NCI-H82 treated with DMSO at 0.1 percent for 48 hours (cell line): ENCODE measurements at regions not wholly inside any gene's neighbourhood (a gene's known extent, or its start where the extent isn't known, plus 50 kb on each side); places are given as distances from the start of the nearest gene placed in this dataset.

Experiments
- DNase-seq: peaks from one replicate; lab custom pipeline; 2025; ENCODE audit not compliant: unreplicated experiment; lab: John Stamatoyannopoulos, UW

DNA sequence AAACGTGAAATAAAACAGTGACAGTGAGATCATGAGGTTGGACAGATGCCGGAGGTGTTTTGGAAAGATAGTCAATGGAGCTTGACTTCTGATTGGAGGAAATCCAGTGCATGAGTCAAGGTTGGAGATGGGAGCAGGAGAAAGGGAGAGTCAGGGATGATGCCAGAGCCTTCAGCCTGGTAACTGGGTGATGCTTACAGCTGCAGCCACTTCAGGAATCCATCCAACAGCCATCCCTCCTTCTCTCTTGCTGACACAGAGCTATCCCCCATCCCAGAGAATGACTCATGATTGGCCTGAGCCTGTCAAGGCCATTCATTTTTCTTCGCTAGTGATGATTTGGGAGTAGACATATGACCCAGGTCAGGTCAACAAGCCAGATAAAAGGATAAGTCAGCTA lies 112.8 kb downstream of the SAMD5 start:
- DNase-seq: no peak

GRCh38 chr6:147621961-147622360 lies 113.5 kb downstream of the SAMD5 start:
- no peak for DNase-seq

DNA sequence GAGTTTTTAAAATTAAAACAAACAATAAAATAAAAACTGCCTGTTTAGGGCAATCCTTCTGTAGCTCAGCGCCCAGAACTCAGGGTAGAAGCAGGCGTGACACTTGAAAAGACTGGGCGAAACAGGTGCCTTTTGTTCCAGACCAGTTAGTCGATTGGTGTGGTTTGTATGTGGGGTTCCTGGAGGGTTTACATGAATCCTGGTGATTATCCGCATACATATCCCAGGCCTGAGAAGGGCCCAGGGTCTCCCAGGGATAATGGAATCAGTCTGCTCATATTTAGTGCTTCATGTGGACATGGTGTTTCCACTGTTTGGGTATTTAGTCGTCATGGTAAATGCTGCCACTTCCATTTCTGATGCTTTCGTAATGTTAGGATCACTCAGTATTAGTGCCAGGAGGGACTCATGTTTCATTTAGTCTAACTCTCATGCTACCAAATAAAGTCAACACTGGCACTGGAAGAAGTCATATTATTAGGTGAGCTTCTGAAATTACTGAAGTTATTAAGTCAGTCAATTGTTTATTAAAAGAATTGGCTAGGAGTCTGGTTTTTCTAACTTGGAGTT lies 116.5 kb downstream of the SAMD5 start:
- DNase-seq: no peak

DNA sequence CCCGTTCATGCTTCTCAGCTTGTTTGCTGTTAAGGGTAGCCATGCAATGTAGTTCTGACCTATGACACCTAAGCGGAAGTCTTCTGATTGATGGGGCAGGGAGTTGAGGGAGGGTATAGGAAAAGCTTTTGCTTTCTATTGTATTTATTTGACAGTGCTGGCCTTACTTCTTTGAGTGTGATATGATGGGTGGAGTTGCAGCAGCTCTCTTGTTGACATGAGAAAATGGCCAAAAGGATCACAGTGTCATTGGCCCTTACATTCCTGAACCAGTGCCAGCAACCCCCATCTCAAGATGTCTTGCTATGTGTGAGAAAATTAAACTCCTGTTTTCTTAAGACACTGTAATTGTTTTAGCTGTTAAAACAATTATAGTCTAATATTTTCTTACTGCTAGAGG lies 117.5 kb downstream of the SAMD5 start:
- DNase-seq: no peak

DNA sequence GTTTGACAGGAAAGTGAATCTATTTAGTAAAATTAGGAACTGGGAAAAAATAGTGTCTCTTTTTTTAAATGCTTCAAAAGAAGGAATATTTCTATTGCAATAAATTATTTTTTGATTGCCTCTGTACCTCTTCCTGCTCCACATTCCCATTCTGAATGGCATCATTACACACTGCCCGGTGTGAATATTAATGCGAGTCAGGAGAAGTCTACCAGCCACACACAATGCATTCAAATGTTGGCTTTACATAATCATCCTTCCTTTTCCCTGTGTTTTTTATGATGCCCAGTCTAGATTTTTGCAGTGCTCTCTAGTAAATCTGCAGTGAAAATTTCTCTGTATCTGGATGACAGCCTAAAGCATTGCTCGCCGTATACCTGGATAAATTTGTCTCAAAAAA lies 118.9 kb downstream of the SAMD5 start:
- no peak for DNase-seq

DNA sequence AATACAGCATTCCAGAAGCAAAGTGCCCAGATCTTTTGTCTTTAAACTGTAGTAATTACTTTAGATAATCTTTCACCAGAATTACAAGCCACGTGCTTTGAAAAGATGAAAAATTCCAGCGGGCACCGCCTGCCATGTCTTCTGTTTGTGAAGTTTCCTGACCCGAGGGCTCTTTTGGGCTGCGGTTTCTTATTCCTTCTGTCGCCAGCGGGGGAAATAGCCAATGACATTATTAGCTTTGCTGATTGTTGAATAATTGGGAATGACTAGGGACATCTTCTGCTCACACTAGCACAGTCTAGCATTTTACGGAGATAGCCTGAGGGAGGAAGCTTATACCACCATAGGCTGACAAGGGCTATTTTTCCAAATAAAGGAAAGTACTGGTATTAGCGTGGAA lies 124.7 kb downstream of the SAMD5 start:
- no peak for DNase-seq

GRCh38 chr6:147637620-147638195 lies 129.2 kb downstream of the SAMD5 start:
- no peak for DNase-seq

DNA sequence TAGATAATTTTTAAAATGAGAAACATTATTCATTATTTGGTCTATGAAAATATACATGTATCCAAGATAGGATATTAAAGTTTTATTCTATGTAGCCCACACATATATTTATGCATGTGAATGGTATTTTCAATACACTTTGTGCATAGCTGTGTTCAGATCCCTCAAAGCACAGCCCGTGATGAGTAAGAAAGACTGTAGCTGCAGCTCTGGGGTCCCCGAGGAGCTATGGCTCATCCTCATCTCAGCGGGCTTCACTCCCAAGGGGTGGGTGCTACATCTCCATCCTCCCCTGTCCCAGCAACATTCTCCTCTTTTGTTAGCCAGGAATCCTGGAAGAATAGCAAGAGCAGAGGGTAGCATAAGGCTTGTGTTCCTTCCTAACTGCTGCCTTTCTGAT lies 130.8 kb downstream of the SAMD5 start:
- DNase-seq: no peak

- no peak for DNase-seq
These were observed 132.1 kb downstream of the SAMD5 start for GRCh38 chr6:147640606-147641005.

DNA sequence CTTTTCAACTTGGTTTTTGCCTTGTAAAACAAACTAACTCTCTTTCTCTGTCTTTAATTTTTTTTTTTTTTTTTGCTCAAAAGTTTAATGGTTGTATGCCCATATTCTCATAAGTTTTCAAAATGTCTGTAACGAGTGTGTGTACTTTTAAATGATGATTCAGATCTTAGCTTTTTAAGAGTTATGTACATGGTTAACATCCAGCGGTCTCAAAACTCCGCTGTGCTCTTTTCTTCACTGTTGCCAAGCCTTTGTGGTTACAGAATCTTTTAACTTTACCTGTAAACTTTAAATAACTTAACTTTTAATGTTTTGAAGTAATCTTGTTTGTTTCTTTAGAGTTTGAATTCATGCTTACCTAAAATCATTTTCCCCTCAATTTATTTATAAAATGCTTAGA lies 133.0 kb downstream of the SAMD5 start:
- DNase-seq: no peak

DNA sequence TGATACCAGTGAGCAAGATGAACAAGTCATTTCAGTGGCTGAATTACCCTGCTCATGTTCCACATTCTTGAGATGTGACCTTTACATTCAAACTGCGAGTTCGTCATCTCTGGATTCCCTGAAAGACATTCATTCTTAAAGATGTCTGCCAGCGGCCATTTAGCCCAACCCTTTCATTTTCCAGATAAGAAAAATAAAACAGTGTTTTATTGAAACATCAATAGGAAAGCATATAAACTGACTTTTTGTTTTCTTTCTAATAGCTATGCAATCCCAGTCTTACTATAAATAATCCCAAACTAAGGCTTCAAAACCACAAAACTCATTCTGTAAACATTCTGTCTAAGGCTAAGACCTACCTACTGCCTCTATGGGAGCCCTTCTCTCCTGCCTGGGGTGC lies 134.0 kb downstream of the SAMD5 start:
- DNase-seq: no peak

- no peak for DNase-seq
These were observed 135.1 kb downstream of the SAMD5 start for GRCh38 chr6:147643341-147644200.

DNA sequence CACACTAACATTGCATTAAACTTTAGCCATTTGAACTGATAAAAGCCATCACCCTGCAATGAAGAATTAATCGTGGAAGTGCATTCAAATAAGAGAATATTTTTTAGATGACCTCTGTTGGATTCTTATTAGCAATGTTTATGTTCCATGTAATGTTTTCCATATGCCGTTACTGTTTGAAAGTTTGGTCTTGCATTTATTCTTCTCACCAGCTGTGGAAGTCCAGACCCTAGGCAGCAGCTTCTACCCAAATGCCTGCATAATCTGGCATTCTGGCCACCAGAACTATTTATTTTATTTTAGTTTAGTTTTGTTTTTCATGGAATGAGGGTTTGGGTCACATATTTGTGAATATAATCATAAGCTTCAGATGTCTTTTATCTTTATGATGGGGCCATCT lies 140.4 kb downstream of the SAMD5 start:
- DNase-seq: no peak

- DNase-seq: no peak
These were observed 143.0 kb downstream of the SAMD5 start for GRCh38 chr6:147651249-147652063.

GRCh38 chr6:147653631-147654030 lies 145.1 kb downstream of the SAMD5 start:
- DNase-seq: peak; percentile 5

- DNase-seq: no peak
These were observed 145.8 kb downstream of the SAMD5 start for GRCh38 chr6:147654103-147654845.

DNA sequence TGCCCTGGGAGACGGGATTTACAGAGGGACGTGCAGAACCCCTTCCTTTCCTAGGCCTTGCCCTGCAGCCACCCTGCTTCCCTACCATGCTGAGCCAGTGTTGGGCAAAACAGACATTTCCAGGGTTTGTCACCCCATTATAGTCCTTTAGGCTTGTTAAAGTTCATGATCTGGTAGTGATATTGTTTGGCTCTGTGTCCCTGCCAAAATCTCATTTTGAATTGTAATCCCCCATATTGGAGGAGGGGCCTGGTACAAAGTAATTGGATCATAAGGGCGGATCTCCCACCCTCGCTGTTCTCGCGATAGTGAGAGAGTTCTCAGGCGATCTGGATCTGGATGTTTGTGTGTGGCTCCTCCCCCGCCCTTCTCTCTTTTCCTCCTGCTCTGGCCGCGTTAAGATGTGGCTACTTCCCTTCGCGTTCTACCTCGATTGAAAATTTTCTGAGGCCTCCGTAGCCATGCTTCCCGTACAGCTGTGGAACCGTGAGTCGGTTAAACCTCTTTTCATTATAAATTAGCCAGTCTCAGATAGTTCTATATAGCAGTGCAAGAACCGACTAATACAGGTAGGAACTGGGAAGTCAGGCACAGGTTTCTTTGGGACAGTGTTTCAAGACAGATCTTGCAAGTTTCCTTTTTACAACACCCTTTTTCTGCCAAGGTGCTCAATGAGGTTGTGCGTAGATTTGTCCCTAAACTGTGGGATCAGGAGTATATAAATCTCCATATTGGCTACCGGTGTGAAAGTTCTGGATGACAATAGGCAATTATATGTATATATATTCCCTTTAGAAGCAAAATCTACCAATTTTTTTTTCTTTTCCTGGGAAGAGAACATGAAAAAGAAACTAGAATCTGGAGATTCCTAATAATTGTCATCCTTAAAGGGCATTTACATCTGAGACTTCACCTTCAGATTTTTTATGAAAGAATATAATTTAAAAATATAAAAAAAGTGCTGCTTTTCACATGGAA lies 152.1 kb downstream of the SAMD5 start:
- DNase-seq: no peak

GRCh38 chr6:147662646-147663045 lies 154.2 kb downstream of the SAMD5 start:
- DNase-seq: no peak

DNA sequence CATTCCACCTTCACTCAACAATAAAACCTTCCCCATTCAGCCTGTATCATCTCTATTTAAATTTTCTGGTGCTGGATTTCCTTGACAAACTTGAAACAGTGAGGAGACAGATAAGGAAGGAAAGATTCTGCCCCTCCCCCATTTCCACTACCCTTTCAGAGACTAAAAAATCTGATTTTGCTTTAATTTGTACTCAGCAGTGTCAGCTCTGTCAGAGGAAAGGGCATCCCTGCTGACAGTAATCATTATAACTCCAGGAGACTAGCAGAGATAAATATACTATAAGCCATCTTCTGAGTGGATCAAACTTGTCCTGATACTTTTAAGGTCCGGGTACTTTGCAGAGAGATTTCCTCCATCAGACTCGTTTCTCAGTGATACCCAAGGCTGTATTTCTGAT lies 155.6 kb downstream of the SAMD5 start:
- DNase-seq: no peak

DNA sequence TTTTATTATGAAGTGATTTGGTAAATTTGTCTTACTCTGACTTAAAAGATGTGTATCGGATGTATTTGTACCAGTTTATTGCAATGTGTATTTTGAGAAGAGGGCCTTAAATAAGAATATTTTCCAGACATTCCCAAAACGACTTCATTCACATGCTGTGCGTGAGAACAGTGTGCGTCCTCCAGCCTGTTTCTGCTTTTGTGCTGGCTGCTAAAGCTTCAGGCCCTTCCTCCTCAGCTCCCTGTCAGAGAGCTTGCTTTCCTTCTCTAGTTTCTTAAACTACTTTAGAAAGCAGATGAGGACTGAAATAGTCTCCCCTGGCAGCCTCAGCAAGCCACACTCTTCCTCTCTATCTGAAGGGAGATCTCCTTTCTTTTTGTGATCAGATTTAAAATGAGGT lies 157.8 kb downstream of the SAMD5 start:
- DNase-seq: no peak
